Bronchial epithelial cell (primary cell): ENCODE measurements at regions not wholly inside any gene's neighbourhood (a gene's known extent, or its start where the extent isn't known, plus 50 kb on each side); places are given as distances from the start of the nearest gene placed in this dataset.
"Not testable (repeated sequence)": the region's sequence is repeated elsewhere in the genome, so short reads cannot be mapped to it uniquely, and the experiment has no call there.

Experiments used
- DNase-seq: peaks from one replicate; pipeline ENCODE4 v3.0.0-alpha.2; 2010; ENCODE audit warnings: low read depth
- FAIRE-seq: peaks from 2 replicates; lab custom pipeline; 2011; peaks lifted over from hg19 to GRCh38; lab: Jason Lieb, UNC
- H3K27me3 ChIP-seq: 2 replicates; pipeline ENCODE4 v1.5.1; 2011; ENCODE audit warnings: low read length; ENCODE audit not compliant: control insufficient read depth, insufficient read depth
- H3K36me3 ChIP-seq: 2 replicates; pipeline ENCODE4 v1.5.1; 2011; ENCODE audit warnings: low read length; ENCODE audit not compliant: control insufficient read depth, insufficient read depth
- H3K4me3 ChIP-seq: 2 replicates; pipeline ENCODE4 v1.5.1; 2011; ENCODE audit warnings: mild to moderate bottlenecking, low read depth, low read length, control low read depth
- TF ChIP-seq, protein P1 (sequence below): IDR thresholded peaks from 2 replicates; pipeline ENCODE4 v1.5.1; 2011; ENCODE audit warnings: mild to moderate bottlenecking, moderate library complexity, low read length, control low read depth, inconsistent platforms; ENCODE audit not compliant: insufficient read depth, severe bottlenecking

DNA sequence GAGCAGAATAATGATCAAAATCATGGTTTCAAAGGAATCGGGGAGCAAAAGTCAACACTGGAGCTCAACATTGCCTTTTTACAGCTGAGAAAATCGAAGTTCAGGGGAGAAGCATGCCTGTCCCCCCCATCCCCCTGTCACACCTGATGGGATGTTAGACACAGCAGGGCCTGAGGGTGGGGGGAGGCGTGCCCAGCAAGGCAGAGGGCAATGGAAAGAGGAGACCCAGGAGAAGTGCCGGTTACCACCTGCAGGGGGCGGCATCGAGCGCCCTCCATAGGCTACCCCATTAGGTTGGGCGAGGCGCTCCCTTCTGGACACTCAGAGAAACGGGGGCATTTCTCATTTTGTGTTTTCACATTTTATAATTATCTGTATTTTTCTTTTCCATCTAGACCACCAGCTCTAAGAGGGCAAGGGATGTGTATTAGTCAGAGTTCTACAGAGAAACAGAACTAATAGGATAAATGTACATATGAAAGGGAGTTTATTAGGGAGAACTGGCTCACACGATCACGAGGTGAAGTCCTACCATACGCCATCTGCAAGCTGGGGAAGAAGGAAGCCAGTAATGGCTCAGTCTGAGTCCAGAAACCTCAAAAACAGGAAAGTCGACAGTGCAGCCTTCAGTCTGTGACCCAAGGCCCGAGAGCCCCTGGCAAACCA is 271.3 kb downstream of the LRATD1 start:
- no peak for FAIRE-seq
- H3K4me3 ChIP-seq, result no peak overlapping the region
- TF ChIP-seq, protein P1, sequence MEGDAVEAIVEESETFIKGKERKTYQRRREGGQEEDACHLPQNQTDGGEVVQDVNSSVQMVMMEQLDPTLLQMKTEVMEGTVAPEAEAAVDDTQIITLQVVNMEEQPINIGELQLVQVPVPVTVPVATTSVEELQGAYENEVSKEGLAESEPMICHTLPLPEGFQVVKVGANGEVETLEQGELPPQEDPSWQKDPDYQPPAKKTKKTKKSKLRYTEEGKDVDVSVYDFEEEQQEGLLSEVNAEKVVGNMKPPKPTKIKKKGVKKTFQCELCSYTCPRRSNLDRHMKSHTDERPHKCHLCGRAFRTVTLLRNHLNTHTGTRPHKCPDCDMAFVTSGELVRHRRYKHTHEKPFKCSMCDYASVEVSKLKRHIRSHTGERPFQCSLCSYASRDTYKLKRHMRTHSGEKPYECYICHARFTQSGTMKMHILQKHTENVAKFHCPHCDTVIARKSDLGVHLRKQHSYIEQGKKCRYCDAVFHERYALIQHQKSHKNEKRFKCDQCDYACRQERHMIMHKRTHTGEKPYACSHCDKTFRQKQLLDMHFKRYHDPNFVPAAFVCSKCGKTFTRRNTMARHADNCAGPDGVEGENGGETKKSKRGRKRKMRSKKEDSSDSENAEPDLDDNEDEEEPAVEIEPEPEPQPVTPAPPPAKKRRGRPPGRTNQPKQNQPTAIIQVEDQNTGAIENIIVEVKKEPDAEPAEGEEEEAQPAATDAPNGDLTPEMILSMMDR, result peak; percentile 84
- H3K36me3 ChIP-seq, result no peaks in the 10 kb centered on the region
- H3K27me3 ChIP-seq, result no peaks in the 10 kb centered on the region
- DNase-seq, result peak; percentile 17

DNA sequence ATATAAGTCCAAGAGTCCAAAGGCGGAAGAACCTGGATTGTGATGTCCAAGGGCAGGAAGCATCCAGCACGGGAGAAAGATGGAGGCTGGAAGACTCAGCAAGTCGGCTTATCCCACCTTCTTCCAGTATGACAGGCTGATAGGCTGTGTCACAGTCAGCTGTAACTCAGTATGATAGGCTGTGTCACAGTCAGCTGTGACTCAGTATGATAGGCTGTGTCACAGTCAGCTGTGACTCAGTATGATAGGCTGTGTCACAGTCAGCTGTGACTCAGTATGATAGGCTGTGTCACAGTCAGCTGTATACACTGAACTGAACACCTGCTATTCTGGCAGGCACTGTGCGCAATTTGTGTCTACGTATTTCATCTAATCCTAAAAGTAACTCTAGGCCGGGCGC is 271.9 kb downstream of the LRATD1 start:
- FAIRE-seq, H3K27me3 ChIP-seq, H3K36me3 ChIP-seq, H3K4me3 ChIP-seq: not testable (repeated sequence)
- peak; percentile 12 for DNase-seq

DNA sequence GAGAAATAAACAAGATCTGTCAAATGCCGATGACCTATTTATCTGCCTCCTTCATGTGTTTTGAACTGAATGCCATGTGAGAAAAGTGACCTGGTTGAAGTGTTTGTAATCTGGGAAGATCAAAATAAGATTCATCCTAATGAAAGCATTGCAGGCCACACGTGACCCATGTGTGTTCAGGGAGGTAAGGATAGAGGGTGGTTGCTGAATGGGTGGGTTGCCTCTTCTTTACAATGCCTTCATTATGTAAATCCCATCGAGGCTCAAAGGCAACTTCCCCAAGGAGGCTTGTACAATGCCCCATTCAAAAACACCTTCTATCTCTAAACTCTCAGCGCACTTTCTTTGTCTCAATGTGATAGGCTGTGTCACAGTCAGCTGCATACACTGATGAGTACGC is 273.1 kb downstream of the LRATD1 start:
- Histone ChIP-seq H3K4me3 (no peak overlapping the region), H3K36me3 (no peaks in the 10 kb centered on the region), H3K27me3 (no peaks in the 10 kb centered on the region)
- DNase-seq (no peak), FAIRE-seq (no peak)
- TF ChIP-seq, protein P1, result no peak

DNA sequence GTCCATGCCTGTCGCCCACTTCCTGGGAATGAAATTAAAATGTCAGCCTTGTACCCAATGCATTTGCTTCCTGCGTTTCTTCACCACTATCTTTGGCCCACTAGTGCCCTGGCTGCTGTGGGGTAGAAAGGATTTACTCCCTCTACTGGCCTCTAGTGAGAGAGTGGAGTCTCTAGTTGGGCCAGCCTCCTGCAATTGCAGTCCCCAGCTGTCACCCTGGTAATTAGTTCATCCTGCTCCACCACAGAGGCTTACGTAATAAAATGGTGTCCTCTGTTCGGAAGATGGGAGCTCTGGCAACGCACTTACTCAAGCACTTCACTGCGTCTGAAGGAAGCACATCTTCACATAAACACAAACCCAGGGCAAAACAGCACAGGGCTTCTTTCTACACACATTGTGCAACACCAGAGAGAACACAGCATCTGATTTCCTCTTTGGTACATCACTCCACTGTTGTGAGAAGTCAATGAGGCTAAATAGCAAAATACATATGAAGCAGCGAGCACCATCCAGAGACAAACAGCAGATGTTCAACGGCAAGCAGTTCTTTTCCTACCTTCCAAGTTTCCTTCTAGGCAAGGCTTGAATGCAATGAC is 274.6 kb downstream of the LRATD1 start:
- FAIRE-seq, result peak; percentile 77

DNA sequence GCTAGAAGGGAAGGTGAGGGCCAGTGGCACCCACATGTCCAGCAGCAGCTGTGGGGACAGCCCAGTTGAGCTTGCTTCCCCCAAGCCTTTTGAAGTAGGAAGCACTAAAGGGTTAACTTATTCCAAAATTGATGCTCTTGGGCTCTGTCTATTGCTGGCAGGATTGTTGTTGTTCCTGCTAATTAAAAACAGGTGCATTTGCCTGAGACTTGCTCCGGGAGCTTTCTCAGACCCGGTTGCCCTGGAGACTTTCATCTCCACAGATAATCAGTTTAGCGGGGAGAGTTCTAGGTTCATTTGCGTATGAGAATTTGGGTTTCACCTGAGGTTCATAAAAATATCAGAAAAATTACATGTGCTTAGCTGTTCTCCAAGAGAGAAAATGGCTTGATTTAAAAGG is 277.3 kb downstream of the LRATD1 start:
- TF ChIP-seq, protein P1, result no peak
- FAIRE-seq (no peak), DNase-seq (no peak)

More for the DNA sequence above, 274.6 kb downstream of the LRATD1 start:
- TF ChIP-seq, protein P1, result no peak
- Histone ChIP-seq H3K27me3 (no peaks in the 10 kb centered on the region), H3K36me3 (no peaks in the 10 kb centered on the region), H3K4me3 (no peak overlapping the region)
- DNase-seq, result no peak

DNA sequence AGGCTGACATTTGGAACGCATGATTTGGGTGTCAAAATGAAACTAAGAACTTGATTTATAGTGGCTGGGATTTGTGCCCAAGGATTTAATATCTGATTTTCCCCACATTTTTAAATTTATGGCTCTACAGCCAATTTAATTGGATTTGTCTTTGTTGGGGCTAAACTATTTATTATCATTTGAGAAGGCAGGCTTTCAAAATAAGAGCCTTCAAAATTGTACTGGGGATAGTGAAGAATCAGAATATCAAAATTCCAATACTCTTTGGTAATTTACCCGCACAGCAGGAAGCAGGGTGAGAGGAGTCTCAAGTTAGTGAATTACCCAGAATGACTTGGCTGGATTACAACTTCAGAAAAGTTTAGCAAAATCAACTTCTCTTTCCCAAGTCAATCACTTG is 278.1 kb downstream of the LRATD1 start:
- no peak for FAIRE-seq

More for the DNA sequence above, 277.3 kb downstream of the LRATD1 start:
- Histone ChIP-seq H3K27me3 (peaks cover 1% of the 10 kb centered on the region), H3K36me3 (no peaks in the 10 kb centered on the region), H3K4me3 (no peak overlapping the region)

More for the DNA sequence above, 278.1 kb downstream of the LRATD1 start:
- H3K36me3 ChIP-seq, result no peaks in the 10 kb centered on the region
- no peak for DNase-seq
- H3K27me3 ChIP-seq, result peaks cover 1% of the 10 kb centered on the region
- TF ChIP-seq, protein P1, result no peak
- H3K4me3 ChIP-seq, result no peak overlapping the region
